ENCODE measurements at regions not wholly inside any gene's neighbourhood (a gene's known extent, or its start where the extent isn't known, plus 50 kb on each side); places are given as distances from the start of the nearest gene placed in this dataset.

GRCh38 chr4:129410115-129410514 is 314.2 kb downstream of the C4orf33 start:
- no peaks in the 10 kb centered on the region for H3K27me3 ChIP-seq (replicated peaks in 1 of 4; ENCODE audit: control extremely low read depth in 1 of 4, control insufficient read depth in 3 of 4, insufficient read depth in 4 of 4, low read length in 3 of 4)
- ChIA-PET CTCF (no interaction called here), POLR2A (no interaction called here)
- no peak overlapping the region for H3K27ac Mint-ChIP-seq
- H3K9ac ChIP-seq (ENCODE audit: low read length): no peak overlapping the region
- no peak overlapping the region for H3K27ac ChIP-seq (ENCODE audit: low read length in 2 of 2)
- intact Hi-C loops (cut with micrococcal nuclease): no loop called here
- H3K4me3 Mint-ChIP-seq: no peak overlapping the region
- DNase-seq (no peak), ATAC-seq (ENCODE audit: low read depth) (no peak)
- TF ChIP-seq CTCF (IDR thresholded peaks at IDR 0.05) (no peak), EZH2 (IDR thresholded peaks at IDR 0.05; ENCODE audit: borderline replicate concordance, insufficient read depth, low read depth, low read length, poor library complexity, severe bottlenecking) (no peak)
- H3K36me3 ChIP-seq (replicated peaks in 1 of 2; ENCODE audit: control extremely low read depth in 1 of 2, control insufficient read depth in 1 of 2, extremely low read depth in 1 of 2, insufficient read depth in 2 of 2, low read length in 1 of 2): no peaks in the 10 kb centered on the region
- H3K4me1 ChIP-seq (ENCODE audit: control insufficient read depth in 2 of 2, insufficient read depth in 2 of 2, low read length in 2 of 2): no peaks in the 10 kb centered on the region
- WGBS (ENCODE audit: insufficient coverage): no CpG with 5 or more reads among the region's 3 CpGs
- no peaks in the 10 kb centered on the region for H3K27me3 Mint-ChIP-seq
- no peaks in the 10 kb centered on the region for H3K79me2 ChIP-seq (ENCODE audit: control insufficient read depth, insufficient read depth, low read length)
- no peaks in the 10 kb centered on the region for H3K9me3 ChIP-seq (ENCODE audit: control extremely low read depth in 1 of 3, control insufficient read depth in 2 of 3, insufficient read depth in 1 of 3, low read length in 2 of 3)
- H3K9me3 Mint-ChIP-seq (ENCODE audit: insufficient read depth): no peaks in the 10 kb centered on the region
- no peaks in the 10 kb centered on the region for H4K20me1 ChIP-seq (ENCODE audit: control insufficient read depth, insufficient read depth, low read length, poor library complexity, severe bottlenecking)
- H2AFZ ChIP-seq (ENCODE audit: insufficient read depth, low read depth, low read length, poor library complexity, severe bottlenecking): no peak overlapping the region
- H3K4me2 ChIP-seq (replicated peaks; ENCODE audit: low read depth, low read length, poor library complexity, severe bottlenecking): no peak overlapping the region
- no peaks in the 10 kb centered on the region for H3K4me1 Mint-ChIP-seq
- H3K4me3 ChIP-seq (ENCODE audit: control extremely low read depth in 1 of 5, extremely low read depth in 1 of 5, insufficient read depth in 1 of 5, low read depth in 2 of 5, low read length in 4 of 5): no peak overlapping the region

GRCh38 chr4:129415004-129415403 is 319.1 kb downstream of the C4orf33 start:
- ATAC-seq (ENCODE audit: low read depth) (no peak), DNase-seq (no peak)
- no peak overlapping the region for H3K9ac ChIP-seq (ENCODE audit: low read length)
- H4K20me1 ChIP-seq (ENCODE audit: control insufficient read depth, insufficient read depth, low read length, poor library complexity, severe bottlenecking): no peaks in the 10 kb centered on the region
- H3K27me3 Mint-ChIP-seq: no peaks in the 10 kb centered on the region
- H3K4me3 ChIP-seq (ENCODE audit: control extremely low read depth in 1 of 5, extremely low read depth in 1 of 5, insufficient read depth in 1 of 5, low read depth in 2 of 5, low read length in 4 of 5): no peak overlapping the region
- H3K79me2 ChIP-seq (ENCODE audit: control insufficient read depth, insufficient read depth, low read length): no peaks in the 10 kb centered on the region
- no CpG with 5 or more reads among the region's 1 CpG for WGBS (ENCODE audit: insufficient coverage)
- H3K4me2 ChIP-seq (replicated peaks; ENCODE audit: low read depth, low read length, poor library complexity, severe bottlenecking): no peak overlapping the region
- H3K4me3 Mint-ChIP-seq: no peak overlapping the region
- H3K4me1 ChIP-seq (ENCODE audit: control insufficient read depth in 2 of 2, insufficient read depth in 2 of 2, low read length in 2 of 2): no peaks in the 10 kb centered on the region
- H2AFZ ChIP-seq (ENCODE audit: insufficient read depth, low read depth, low read length, poor library complexity, severe bottlenecking): no peak overlapping the region
- no peaks in the 10 kb centered on the region for H3K9me3 ChIP-seq (ENCODE audit: control extremely low read depth in 1 of 3, control insufficient read depth in 2 of 3, insufficient read depth in 1 of 3, low read length in 2 of 3)
- POLR2A ChIA-PET: no interaction called here
- TF ChIP-seq CTCF (IDR thresholded peaks at IDR 0.05) (no peak), EZH2 (IDR thresholded peaks at IDR 0.05; ENCODE audit: borderline replicate concordance, insufficient read depth, low read depth, low read length, poor library complexity, severe bottlenecking) (no peak)
- CTCF ChIA-PET: no interaction called here
- no peaks in the 10 kb centered on the region for H3K27me3 ChIP-seq (replicated peaks in 1 of 4; ENCODE audit: control extremely low read depth in 1 of 4, control insufficient read depth in 3 of 4, insufficient read depth in 4 of 4, low read length in 3 of 4)
- no peaks in the 10 kb centered on the region for H3K36me3 ChIP-seq (replicated peaks in 1 of 2; ENCODE audit: control extremely low read depth in 1 of 2, control insufficient read depth in 1 of 2, extremely low read depth in 1 of 2, insufficient read depth in 2 of 2, low read length in 1 of 2)
- no peaks in the 10 kb centered on the region for H3K9me3 Mint-ChIP-seq (ENCODE audit: insufficient read depth)
- H3K27ac ChIP-seq (ENCODE audit: low read length in 2 of 2): no peak overlapping the region
- no peaks in the 10 kb centered on the region for H3K4me1 Mint-ChIP-seq
- no peak overlapping the region for H3K27ac Mint-ChIP-seq
- intact Hi-C loops (cut with micrococcal nuclease): no loop called here

Data from B cell (primary cell).